PFSK-1 (cell line): ENCODE measurements at regions not wholly inside any gene's neighbourhood (a gene's known extent, or its start where the extent isn't known, plus 50 kb on each side); places are given as distances from the start of the nearest gene placed in this dataset.

Experiments
- POLR2AphosphoS5 ChIP-seq: IDR thresholded peaks from 2 replicates; pipeline ENCODE4 v1.6.1; 2012; ENCODE audit warnings: low read depth, mild to moderate bottlenecking, control low read depth, low read length, moderate library complexity
- REST ChIP-seq, 2 experiments: IDR thresholded peaks; 2 replicates each; pipeline versions ENCODE4 v1.6.1 to v1.8.0; 2011 to 2012; ENCODE audit warnings: low read depth in 2 of 2, low read length in 2 of 2, control low read depth in 1 of 2, inconsistent platforms in 1 of 2, mild to moderate bottlenecking in 1 of 2, moderate library complexity in 1 of 2; ENCODE audit not compliant: insufficient read depth in 1 of 2
- TAF1 ChIP-seq: IDR thresholded peaks from 2 replicates; pipeline ENCODE4 v1.6.1; 2012; ENCODE audit warnings: low read length, control low read depth, borderline replicate concordance; ENCODE audit not compliant: insufficient read depth

GRCh38 chr12:80031229-80031628 is 68.1 kb upstream of the OTOGL start:
- TF ChIP-seq POLR2AphosphoS5, result no peak
- TF ChIP-seq TAF1, result no peak
- TF ChIP-seq REST (IDR thresholded peaks at IDR 0.05; ENCODE audit: insufficient read depth in 1 of 2, low read depth in 2 of 2, low read length in 2 of 2), result no peak
